ENCODE measurements at regions not wholly inside any gene's neighbourhood (a gene's known extent, or its start where the extent isn't known, plus 50 kb on each side); places are given as distances from the start of the nearest gene placed in this dataset.

DNA sequence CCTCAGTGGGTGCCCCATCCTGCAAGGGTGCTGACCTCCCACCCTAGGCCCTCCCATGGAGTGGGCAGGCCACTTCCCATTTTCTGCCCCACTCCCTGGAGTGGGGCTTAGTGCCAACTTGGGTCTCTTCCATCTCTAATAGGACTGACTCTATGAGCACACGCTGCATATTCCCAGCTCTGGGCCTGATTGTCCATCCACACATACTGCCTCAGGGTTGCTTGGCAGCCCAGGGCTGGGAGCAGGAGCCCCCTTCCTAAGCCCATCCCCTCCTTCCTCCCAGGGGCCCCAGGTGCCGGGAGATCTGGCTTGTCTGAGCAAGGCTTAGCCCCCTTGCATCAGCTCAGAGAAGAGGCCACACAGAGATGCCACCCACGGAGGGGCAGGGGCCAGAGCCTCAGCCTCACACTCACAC, 55.1 kb downstream of the PJA1 start:
- Histone ChIP-seq H2BK12ac (ENCODE audit: low read length in 2 of 2) (peak overlapping the region; percentile 71 to 84), H3K79me1 (replicated peaks; ENCODE audit: low read length, poor library complexity, severe bottlenecking) (no peaks in the 10 kb centered on the region), H3K4ac (ENCODE audit: low read depth in 1 of 2, low read length in 2 of 2) (peak overlapping the region; percentile 35 to 58), H3K9me3 (ENCODE audit: control insufficient read depth, low read length) (no peaks in the 10 kb centered on the region), H2BK5ac (ENCODE audit: low read depth, low read length, poor library complexity, severe bottlenecking) (no peak overlapping the region), H2AFZ (ENCODE audit: low read depth, low read length) (no peak overlapping the region), H4K8ac (ENCODE audit: low read length) (peak overlapping the region; percentile 80), H4K91ac (ENCODE audit: low read length) (peak overlapping the region; percentile 75), H3K18ac (ENCODE audit: low read depth in 1 of 2, low read length in 2 of 2) (peak overlapping the region; percentile 62 to 88), H3K4me1 (ENCODE audit: control insufficient read depth, insufficient read depth, low read depth, low read length) (peaks cover 10% of the 10 kb centered on the region), H2AK5ac (ENCODE audit: low read length, severe bottlenecking) (no peak overlapping the region), H3K36me3 (ENCODE audit: control insufficient read depth in 1 of 2, insufficient read depth in 2 of 2, low read depth in 1 of 2, low read length in 2 of 2) (no peaks in the 10 kb centered on the region), H3K23ac (ENCODE audit: low read length in 2 of 2) (no peak overlapping the region), H3K9ac (ENCODE audit: low read length) (no peak overlapping the region), H3K4me2 (ENCODE audit: low read length, poor library complexity, severe bottlenecking) (no peak overlapping the region), H2BK15ac (ENCODE audit: low read depth, poor library complexity, severe bottlenecking) (peak overlapping the region; percentile 48), H3K27ac (ENCODE audit: low read length, poor library complexity, severe bottlenecking) (no peak overlapping the region), H2BK120ac (ENCODE audit: low read depth, low read length) (peak overlapping the region; percentile 49), H3K4me3 (ENCODE audit: insufficient read depth in 1 of 2, low read depth in 1 of 2, low read length in 2 of 2) (no peak overlapping the region), H3K27me3 (ENCODE audit: control insufficient read depth in 1 of 2, insufficient read depth in 1 of 2, low read length in 2 of 2) (peaks cover 0 to 86% of the 10 kb centered on the region in 2 experiments), H3K14ac (ENCODE audit: low read length in 2 of 2) (peak overlapping the region in 1 of 2 experiments; percentile 88)
- DNase-seq = no peak
- WGBS = 10% methylated on average over 2 of the region's 3 CpGs

GRCh38 chrX:69109706-69110105, 55.5 kb downstream of the PJA1 start:
- Histone ChIP-seq H2AFZ (ENCODE audit: low read depth, low read length) (no peak overlapping the region), H3K9ac (ENCODE audit: low read length) (no peak overlapping the region), H3K4me1 (ENCODE audit: control insufficient read depth, insufficient read depth, low read depth, low read length) (peaks cover 10% of the 10 kb centered on the region), H2BK12ac (ENCODE audit: low read length in 2 of 2) (peak overlapping the region; percentile 72 to 84), H4K8ac (ENCODE audit: low read length) (peak overlapping the region; percentile 80), H3K4me2 (ENCODE audit: low read length, poor library complexity, severe bottlenecking) (no peak overlapping the region), H3K4ac (ENCODE audit: low read depth in 1 of 2, low read length in 2 of 2) (peak overlapping the region in 1 of 2 experiments; percentile 28), H2BK5ac (ENCODE audit: low read depth, low read length, poor library complexity, severe bottlenecking) (no peak overlapping the region), H3K79me1 (replicated peaks; ENCODE audit: low read length, poor library complexity, severe bottlenecking) (no peaks in the 10 kb centered on the region), H3K23ac (ENCODE audit: low read length in 2 of 2) (no peak overlapping the region), H3K18ac (ENCODE audit: low read depth in 1 of 2, low read length in 2 of 2) (peak overlapping the region; percentile 83 to 88), H3K4me3 (ENCODE audit: insufficient read depth in 1 of 2, low read depth in 1 of 2, low read length in 2 of 2) (no peak overlapping the region), H3K27ac (ENCODE audit: low read length, poor library complexity, severe bottlenecking) (no peak overlapping the region), H3K27me3 (ENCODE audit: control insufficient read depth in 1 of 2, insufficient read depth in 1 of 2, low read length in 2 of 2) (peaks cover 0 to 86% of the 10 kb centered on the region in 2 experiments), H2AK5ac (ENCODE audit: low read length, severe bottlenecking) (no peak overlapping the region), H3K14ac (ENCODE audit: low read length in 2 of 2) (no peak overlapping the region), H2BK120ac (ENCODE audit: low read depth, low read length) (peak overlapping the region; percentile 49), H3K9me3 (ENCODE audit: control insufficient read depth, low read length) (no peaks in the 10 kb centered on the region), H2BK15ac (ENCODE audit: low read depth, poor library complexity, severe bottlenecking) (peak overlapping the region; percentile 52), H3K36me3 (ENCODE audit: control insufficient read depth in 1 of 2, insufficient read depth in 2 of 2, low read depth in 1 of 2, low read length in 2 of 2) (no peaks in the 10 kb centered on the region), H4K91ac (ENCODE audit: low read length) (peak overlapping the region; percentile 75)
- peak; percentile 81 for DNase-seq
- WGBS = 6% methylated on average over 5 of the region's 5 CpGs

- H3K9ac ChIP-seq (ENCODE audit: low read length) = no peak overlapping the region
- no peak overlapping the region for H2AFZ ChIP-seq (ENCODE audit: low read depth, low read length)
- no peak overlapping the region for H3K4me2 ChIP-seq (ENCODE audit: low read length, poor library complexity, severe bottlenecking)
- H3K4me1 ChIP-seq (ENCODE audit: control insufficient read depth, insufficient read depth, low read depth, low read length) = peaks cover 10% of the 10 kb centered on the region
- no peak overlapping the region for H2AK5ac ChIP-seq (ENCODE audit: low read length, severe bottlenecking)
- no peaks in the 10 kb centered on the region for H3K36me3 ChIP-seq (ENCODE audit: control insufficient read depth in 1 of 2, insufficient read depth in 2 of 2, low read depth in 1 of 2, low read length in 2 of 2)
- DNase-seq = no peak
- H3K14ac ChIP-seq (ENCODE audit: low read length in 2 of 2) = no peak overlapping the region
- no peak overlapping the region for H3K23ac ChIP-seq (ENCODE audit: low read length in 2 of 2)
- peaks cover 0 to 86% of the 10 kb centered on the region in 2 experiments for H3K27me3 ChIP-seq (ENCODE audit: control insufficient read depth in 1 of 2, insufficient read depth in 1 of 2, low read length in 2 of 2)
- peak overlapping the region; percentile 72 to 84 for H2BK12ac ChIP-seq (ENCODE audit: low read length in 2 of 2)
- no peak overlapping the region for H3K27ac ChIP-seq (ENCODE audit: low read length, poor library complexity, severe bottlenecking)
- H3K9me3 ChIP-seq (ENCODE audit: control insufficient read depth, low read length) = no peaks in the 10 kb centered on the region
- peak overlapping the region; percentile 66 to 83 for H3K18ac ChIP-seq (ENCODE audit: low read depth in 1 of 2, low read length in 2 of 2)
- peak overlapping the region in 1 of 2 experiments; percentile 28 for H3K4ac ChIP-seq (ENCODE audit: low read depth in 1 of 2, low read length in 2 of 2)
- H4K8ac ChIP-seq (ENCODE audit: low read length) = no peak overlapping the region
- peak overlapping the region; percentile 61 for H4K91ac ChIP-seq (ENCODE audit: low read length)
- peak overlapping the region; percentile 19 for H2BK120ac ChIP-seq (ENCODE audit: low read depth, low read length)
- no peaks in the 10 kb centered on the region for H3K79me1 ChIP-seq (replicated peaks; ENCODE audit: low read length, poor library complexity, severe bottlenecking)
- no peak overlapping the region for H3K4me3 ChIP-seq (ENCODE audit: insufficient read depth in 1 of 2, low read depth in 1 of 2, low read length in 2 of 2)
- WGBS = 78% methylated on average over 6 of the region's 8 CpGs
- H2BK15ac ChIP-seq (ENCODE audit: low read depth, poor library complexity, severe bottlenecking) = peak overlapping the region; percentile 52
- no peak overlapping the region for H2BK5ac ChIP-seq (ENCODE audit: low read depth, low read length, poor library complexity, severe bottlenecking)
These were observed 56.1 kb downstream of the PJA1 start for GRCh38 chrX:69109036-69109663.

DNA sequence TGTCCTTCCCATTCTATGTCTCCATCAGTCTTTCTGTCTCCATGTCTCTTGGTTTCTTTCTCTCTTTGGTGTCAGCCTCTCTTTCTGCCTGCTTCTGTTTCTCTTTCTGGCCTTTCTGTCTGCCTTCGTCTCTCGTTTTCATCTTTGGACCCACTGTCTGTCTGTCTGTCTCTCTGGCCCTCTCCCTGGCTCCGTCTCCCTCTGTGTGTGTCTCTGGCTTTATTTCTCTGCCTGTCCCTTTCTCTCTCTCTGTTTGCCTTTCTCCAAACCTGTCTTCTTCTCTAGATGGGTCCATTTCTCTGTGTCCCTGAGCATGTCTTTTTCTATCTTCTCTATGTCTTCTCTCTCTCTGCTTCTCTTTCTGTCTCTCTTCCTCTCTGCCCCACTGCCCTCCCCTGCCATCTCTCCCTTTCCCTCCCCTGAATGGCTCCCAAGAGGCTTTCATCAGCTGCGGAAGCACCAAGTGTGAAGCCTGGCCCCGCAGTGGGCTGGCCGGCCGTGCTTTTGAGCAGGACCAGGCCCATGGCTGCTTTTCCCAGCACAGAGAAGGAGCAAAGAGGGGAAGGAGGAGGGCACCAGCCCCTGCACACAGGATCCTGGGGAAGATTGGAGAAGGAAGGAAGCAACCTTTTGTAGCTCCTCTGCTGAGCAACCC, 57.4 kb downstream of the PJA1 start:
- Histone ChIP-seq H2AK5ac (ENCODE audit: low read length, severe bottlenecking) (no peak overlapping the region), H2BK15ac (ENCODE audit: low read depth, poor library complexity, severe bottlenecking) (peak overlapping the region; percentile 26), H4K8ac (ENCODE audit: low read length) (peak overlapping the region; percentile 76), H2AFZ (ENCODE audit: low read depth, low read length) (peak overlapping the region; percentile 53), H3K36me3 (ENCODE audit: control insufficient read depth in 1 of 2, insufficient read depth in 2 of 2, low read depth in 1 of 2, low read length in 2 of 2) (no peaks in the 10 kb centered on the region), H3K14ac (ENCODE audit: low read length in 2 of 2) (no peak overlapping the region), H4K91ac (ENCODE audit: low read length) (no peak overlapping the region), H3K4me3 (ENCODE audit: insufficient read depth in 1 of 2, low read depth in 1 of 2, low read length in 2 of 2) (no peak overlapping the region), H2BK12ac (ENCODE audit: low read length in 2 of 2) (peak overlapping the region in 1 of 2 experiments; percentile 52), H3K27me3 (ENCODE audit: control insufficient read depth in 1 of 2, insufficient read depth in 1 of 2, low read length in 2 of 2) (peaks cover 0 to 85% of the 10 kb centered on the region in 2 experiments), H2BK120ac (ENCODE audit: low read depth, low read length) (peak overlapping the region; percentile 80), H3K9me3 (ENCODE audit: control insufficient read depth, low read length) (peaks cover 1% of the 10 kb centered on the region), H3K79me1 (replicated peaks; ENCODE audit: low read length, poor library complexity, severe bottlenecking) (no peaks in the 10 kb centered on the region), H3K18ac (ENCODE audit: low read depth in 1 of 2, low read length in 2 of 2) (peak overlapping the region; percentile 19 to 87), H3K4me1 (ENCODE audit: control insufficient read depth, insufficient read depth, low read depth, low read length) (peaks cover 11% of the 10 kb centered on the region), H3K9ac (ENCODE audit: low read length) (no peak overlapping the region), H3K4ac (ENCODE audit: low read depth in 1 of 2, low read length in 2 of 2) (peak overlapping the region in 1 of 2 experiments; percentile 79), H3K4me2 (ENCODE audit: low read length, poor library complexity, severe bottlenecking) (no peak overlapping the region), H2BK5ac (ENCODE audit: low read depth, low read length, poor library complexity, severe bottlenecking) (no peak overlapping the region), H3K23ac (ENCODE audit: low read length in 2 of 2) (no peak overlapping the region), H3K27ac (ENCODE audit: low read length, poor library complexity, severe bottlenecking) (no peak overlapping the region)
- WGBS = 12% methylated on average over 6 of the region's 7 CpGs
- no peak for DNase-seq
